Hepatocyte (in vitro differentiated cells): ENCODE measurements at regions not wholly inside any gene's neighbourhood (a gene's known extent, or its start where the extent isn't known, plus 50 kb on each side); places are given as distances from the start of the nearest gene placed in this dataset.

Experiments used
- EZH2 ChIP-seq: fragments of 200-600 bp; sonication (generic); IDR thresholded peaks from 2 replicates; pipeline ENCODE4 v1.6.1; 2016; ENCODE audit warnings: antibody characterized with exemption, mild to moderate bottlenecking, borderline replicate concordance
- EZH2phosphoT487 ChIP-seq: fragments of 200-600 bp; sonication (generic); IDR thresholded peaks from one replicate; pipeline ENCODE4 v1.6.1; 2018; ENCODE audit warnings: antibody characterized with exemption, mild to moderate bottlenecking, low read depth, moderate library complexity; ENCODE audit not compliant: unreplicated experiment, severe bottlenecking
- TF ChIP-seq, protein P1 (sequence below): fragments of 200-600 bp; sonication (generic); IDR thresholded peaks from 2 replicates; pipeline ENCODE4 v1.5.1; 2016; ENCODE audit warnings: antibody characterized with exemption, mild to moderate bottlenecking; ENCODE audit not compliant: poor library complexity

- TF ChIP-seq, protein P1, sequence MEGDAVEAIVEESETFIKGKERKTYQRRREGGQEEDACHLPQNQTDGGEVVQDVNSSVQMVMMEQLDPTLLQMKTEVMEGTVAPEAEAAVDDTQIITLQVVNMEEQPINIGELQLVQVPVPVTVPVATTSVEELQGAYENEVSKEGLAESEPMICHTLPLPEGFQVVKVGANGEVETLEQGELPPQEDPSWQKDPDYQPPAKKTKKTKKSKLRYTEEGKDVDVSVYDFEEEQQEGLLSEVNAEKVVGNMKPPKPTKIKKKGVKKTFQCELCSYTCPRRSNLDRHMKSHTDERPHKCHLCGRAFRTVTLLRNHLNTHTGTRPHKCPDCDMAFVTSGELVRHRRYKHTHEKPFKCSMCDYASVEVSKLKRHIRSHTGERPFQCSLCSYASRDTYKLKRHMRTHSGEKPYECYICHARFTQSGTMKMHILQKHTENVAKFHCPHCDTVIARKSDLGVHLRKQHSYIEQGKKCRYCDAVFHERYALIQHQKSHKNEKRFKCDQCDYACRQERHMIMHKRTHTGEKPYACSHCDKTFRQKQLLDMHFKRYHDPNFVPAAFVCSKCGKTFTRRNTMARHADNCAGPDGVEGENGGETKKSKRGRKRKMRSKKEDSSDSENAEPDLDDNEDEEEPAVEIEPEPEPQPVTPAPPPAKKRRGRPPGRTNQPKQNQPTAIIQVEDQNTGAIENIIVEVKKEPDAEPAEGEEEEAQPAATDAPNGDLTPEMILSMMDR: no peak
- TF ChIP-seq EZH2phosphoT487 (no peak), EZH2 (no peak)
Measured at GRCh38 chr17:77782201-77782600, 176.3 kb upstream of the TNRC6C start.
